ENCODE measurements at regions not wholly inside any gene's neighbourhood (a gene's known extent, or its start where the extent isn't known, plus 50 kb on each side); places are given as distances from the start of the nearest gene placed in this dataset.

DNA sequence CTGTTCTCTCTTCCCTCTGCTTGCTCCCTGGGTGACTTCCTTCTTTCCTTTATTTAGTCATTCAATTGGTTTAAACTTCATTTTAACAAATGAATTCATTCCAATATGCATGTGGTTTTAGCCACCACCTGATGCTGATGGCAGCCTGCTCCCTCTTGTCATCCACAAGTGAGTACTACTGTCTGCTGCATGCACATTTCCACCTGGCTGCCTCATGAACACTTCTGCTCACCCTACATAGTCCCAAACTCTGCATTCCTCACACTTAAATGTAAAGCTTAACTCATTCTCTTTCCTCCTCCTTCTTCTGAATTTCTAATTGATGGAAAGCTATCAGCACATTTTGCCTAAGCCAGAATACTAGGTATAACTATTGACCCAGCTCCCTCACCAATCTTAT is 184.7 kb upstream of the ZNF462 start (continued):
- TF ChIP-seq, protein P1, sequence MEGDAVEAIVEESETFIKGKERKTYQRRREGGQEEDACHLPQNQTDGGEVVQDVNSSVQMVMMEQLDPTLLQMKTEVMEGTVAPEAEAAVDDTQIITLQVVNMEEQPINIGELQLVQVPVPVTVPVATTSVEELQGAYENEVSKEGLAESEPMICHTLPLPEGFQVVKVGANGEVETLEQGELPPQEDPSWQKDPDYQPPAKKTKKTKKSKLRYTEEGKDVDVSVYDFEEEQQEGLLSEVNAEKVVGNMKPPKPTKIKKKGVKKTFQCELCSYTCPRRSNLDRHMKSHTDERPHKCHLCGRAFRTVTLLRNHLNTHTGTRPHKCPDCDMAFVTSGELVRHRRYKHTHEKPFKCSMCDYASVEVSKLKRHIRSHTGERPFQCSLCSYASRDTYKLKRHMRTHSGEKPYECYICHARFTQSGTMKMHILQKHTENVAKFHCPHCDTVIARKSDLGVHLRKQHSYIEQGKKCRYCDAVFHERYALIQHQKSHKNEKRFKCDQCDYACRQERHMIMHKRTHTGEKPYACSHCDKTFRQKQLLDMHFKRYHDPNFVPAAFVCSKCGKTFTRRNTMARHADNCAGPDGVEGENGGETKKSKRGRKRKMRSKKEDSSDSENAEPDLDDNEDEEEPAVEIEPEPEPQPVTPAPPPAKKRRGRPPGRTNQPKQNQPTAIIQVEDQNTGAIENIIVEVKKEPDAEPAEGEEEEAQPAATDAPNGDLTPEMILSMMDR (IDR thresholded peaks at IDR 0.05; ENCODE audit: low read depth, low read length, missing input control) = no peak
- TF ChIP-seq JUND (IDR thresholded peaks at IDR 0.05) = no peak

DNA sequence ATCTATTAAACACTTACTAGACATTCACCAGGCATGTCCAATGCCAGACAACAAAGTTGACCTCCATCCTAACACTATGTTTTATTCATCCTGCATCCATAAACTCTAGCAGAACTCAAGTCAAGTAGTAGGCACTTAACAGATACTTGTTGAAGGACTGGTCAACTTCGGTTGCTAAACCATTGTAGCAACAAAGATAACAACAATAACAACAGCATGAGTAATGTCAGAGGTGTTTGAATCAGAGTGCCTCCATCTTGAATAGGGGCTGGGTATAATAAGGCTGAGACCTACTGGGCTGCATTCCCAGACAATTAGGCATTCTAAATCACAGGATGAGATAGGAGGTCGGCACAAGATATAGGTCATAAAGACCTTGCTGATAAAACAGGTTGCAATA is 180.5 kb upstream of the ZNF462 start:
- DNase-seq (ENCODE audit: low spot score) = no peak
- Histone ChIP-seq H3K27ac (ENCODE audit: low read depth in 1 of 2, low read length in 2 of 2) (no peak overlapping the region), H3K4me1 (ENCODE audit: control insufficient read depth in 4 of 4, insufficient read depth in 4 of 4, low read length in 3 of 4) (no peaks in the 10 kb centered on the region), H3K4me3 (ENCODE audit: low read depth in 1 of 3, low read length in 3 of 3) (no peak overlapping the region), H3K27me3 (ENCODE audit: control insufficient read depth in 4 of 4, insufficient read depth in 4 of 4, low read length in 3 of 4) (no peaks in the 10 kb centered on the region), H3K9ac (ENCODE audit: low read depth in 1 of 2, low read length in 2 of 2) (no peak overlapping the region), H3K9me3 (ENCODE audit: control insufficient read depth in 4 of 4, low read length in 3 of 4) (no peaks in the 10 kb centered on the region), H3K36me3 (ENCODE audit: control insufficient read depth in 4 of 4, insufficient read depth in 3 of 4, low read depth in 1 of 4, low read length in 3 of 4) (no peaks in the 10 kb centered on the region)
- 78% methylated on average over 2 of the region's 2 CpGs for WGBS
- TF ChIP-seq SP1 (IDR thresholded peaks at IDR 0.05) = no peak
- TF ChIP-seq, protein P2, sequence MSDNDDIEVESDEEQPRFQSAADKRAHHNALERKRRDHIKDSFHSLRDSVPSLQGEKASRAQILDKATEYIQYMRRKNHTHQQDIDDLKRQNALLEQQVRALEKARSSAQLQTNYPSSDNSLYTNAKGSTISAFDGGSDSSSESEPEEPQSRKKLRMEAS (IDR thresholded peaks at IDR 0.05) = no peak
- TF ChIP-seq, protein P3, sequence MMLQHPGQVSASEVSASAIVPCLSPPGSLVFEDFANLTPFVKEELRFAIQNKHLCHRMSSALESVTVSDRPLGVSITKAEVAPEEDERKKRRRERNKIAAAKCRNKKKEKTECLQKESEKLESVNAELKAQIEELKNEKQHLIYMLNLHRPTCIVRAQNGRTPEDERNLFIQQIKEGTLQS (IDR thresholded peaks at IDR 0.05) = no peak
- TF ChIP-seq FOXA2 (IDR thresholded peaks at IDR 0.05) = no peak
- TF ChIP-seq EGR1 (IDR thresholded peaks at IDR 0.05; ENCODE audit: low read depth in 2 of 2) = no peak
- no peak for TF ChIP-seq RXRA (IDR thresholded peaks at IDR 0.05)

DNA sequence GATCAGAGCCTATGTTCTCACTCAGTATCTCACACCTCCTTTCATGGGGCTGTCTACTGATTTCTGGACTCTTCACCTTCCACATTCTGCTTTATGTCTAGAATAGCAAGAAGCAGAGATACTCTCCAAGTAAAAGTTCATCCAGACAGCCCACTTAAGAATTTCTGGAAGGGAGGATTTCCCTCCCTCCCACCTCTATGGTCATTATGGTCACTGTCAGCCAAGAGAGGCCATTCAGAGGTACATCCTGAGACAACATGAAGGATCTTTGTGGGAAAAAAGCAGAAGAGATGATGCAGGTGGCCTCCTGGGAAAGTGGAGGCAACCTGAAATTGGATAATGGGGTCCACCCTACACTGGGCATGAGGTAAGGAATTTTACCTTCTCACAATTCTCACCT is 179.5 kb upstream of the ZNF462 start:
- no peaks in the 10 kb centered on the region for H3K36me3 ChIP-seq (ENCODE audit: control insufficient read depth in 4 of 4, insufficient read depth in 3 of 4, low read depth in 1 of 4, low read length in 3 of 4)
- H3K4me1 ChIP-seq (ENCODE audit: control insufficient read depth in 4 of 4, insufficient read depth in 4 of 4, low read length in 3 of 4) = no peaks in the 10 kb centered on the region
- no peak overlapping the region for H3K27ac ChIP-seq (ENCODE audit: low read depth in 1 of 2, low read length in 2 of 2)
- H3K9me3 ChIP-seq (ENCODE audit: control insufficient read depth in 4 of 4, low read length in 3 of 4) = no peaks in the 10 kb centered on the region
- no peak overlapping the region for H3K9ac ChIP-seq (ENCODE audit: low read depth in 1 of 2, low read length in 2 of 2)
- no peak for TF ChIP-seq FOXA1 (IDR thresholded peaks at IDR 0.05)
- no peak for TF ChIP-seq HNF4G (IDR thresholded peaks at IDR 0.05)
- TF ChIP-seq YY1 (IDR thresholded peaks at IDR 0.05) = no peak
- no peak for DNase-seq (ENCODE audit: low spot score)
- H3K27me3 ChIP-seq (ENCODE audit: control insufficient read depth in 4 of 4, insufficient read depth in 4 of 4, low read length in 3 of 4) = no peaks in the 10 kb centered on the region
- no peak overlapping the region for H3K4me3 ChIP-seq (ENCODE audit: low read depth in 1 of 3, low read length in 3 of 3)

DNA sequence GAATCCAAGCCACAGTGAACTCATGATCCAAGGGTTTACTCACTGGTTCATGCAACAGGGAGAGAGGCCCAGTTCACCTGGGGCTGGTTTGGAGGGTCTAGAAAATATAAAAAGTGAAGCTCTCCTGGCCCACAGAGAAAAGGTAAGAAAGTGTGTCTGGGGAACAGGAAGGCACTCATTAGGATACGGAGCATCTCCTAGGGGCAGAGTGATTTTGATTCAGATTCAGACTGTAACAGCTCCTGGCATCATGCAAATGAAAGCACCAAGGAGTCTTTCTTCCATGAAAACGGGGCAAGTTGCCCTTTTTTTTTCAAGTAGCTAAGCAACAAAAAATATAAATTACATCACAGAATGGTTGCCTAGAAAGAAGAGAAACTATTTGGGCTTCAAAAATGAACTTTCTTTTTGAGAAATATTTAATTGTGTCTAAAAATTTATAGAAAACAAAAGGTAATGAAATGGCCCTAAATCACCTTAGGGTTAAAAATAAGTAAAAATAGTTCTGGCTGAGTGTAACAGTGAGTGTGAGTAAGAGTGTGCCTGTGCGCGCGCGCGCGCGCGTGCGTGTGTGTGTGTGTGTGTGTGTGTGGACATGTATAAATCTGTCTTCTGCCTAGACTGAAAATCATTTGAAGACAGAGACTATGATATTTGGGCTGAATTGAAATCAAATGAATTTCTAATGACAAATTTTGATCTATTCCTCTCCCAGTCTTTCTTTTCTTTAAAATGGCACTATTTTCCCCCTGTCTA is 177.8 kb upstream of the ZNF462 start:
- WGBS = 81% methylated on average over 11 of the region's 11 CpGs
- H3K9ac ChIP-seq (ENCODE audit: low read depth in 1 of 2, low read length in 2 of 2) = no peak overlapping the region
- no peak overlapping the region for H3K4me3 ChIP-seq (ENCODE audit: low read depth in 1 of 3, low read length in 3 of 3)
- H3K27ac ChIP-seq (ENCODE audit: low read depth in 1 of 2, low read length in 2 of 2) = no peak overlapping the region
- no peaks in the 10 kb centered on the region for H3K36me3 ChIP-seq (ENCODE audit: control insufficient read depth in 4 of 4, insufficient read depth in 3 of 4, low read depth in 1 of 4, low read length in 3 of 4)
- no peaks in the 10 kb centered on the region for H3K9me3 ChIP-seq (ENCODE audit: control insufficient read depth in 4 of 4, low read length in 3 of 4)
- no peaks in the 10 kb centered on the region for H3K4me1 ChIP-seq (ENCODE audit: control insufficient read depth in 4 of 4, insufficient read depth in 4 of 4, low read length in 3 of 4)
- no peak for DNase-seq (ENCODE audit: low spot score)
- no peaks in the 10 kb centered on the region for H3K27me3 ChIP-seq (ENCODE audit: control insufficient read depth in 4 of 4, insufficient read depth in 4 of 4, low read length in 3 of 4)
- TF ChIP-seq HNF4G (IDR thresholded peaks at IDR 0.05) (no peak), FOXA2 (IDR thresholded peaks at IDR 0.05) (no peak), EGR1 (IDR thresholded peaks at IDR 0.05; ENCODE audit: low read depth in 2 of 2) (no peak), GABPA (IDR thresholded peaks at IDR 0.05 in 1 of 2, conservative IDR thresholded peaks at IDR 0.05 in 1 of 2) (no peak), YY1 (IDR thresholded peaks at IDR 0.05) (no peak), HNF4A (conservative IDR thresholded peaks at IDR 0.05) (no peak), SP1 (IDR thresholded peaks at IDR 0.05) (no peak), RAD21 (IDR thresholded peaks at IDR 0.05) (no peak)
- TF ChIP-seq, protein P3 (IDR thresholded peaks at IDR 0.05) = no peak
- TF ChIP-seq, protein P4, sequence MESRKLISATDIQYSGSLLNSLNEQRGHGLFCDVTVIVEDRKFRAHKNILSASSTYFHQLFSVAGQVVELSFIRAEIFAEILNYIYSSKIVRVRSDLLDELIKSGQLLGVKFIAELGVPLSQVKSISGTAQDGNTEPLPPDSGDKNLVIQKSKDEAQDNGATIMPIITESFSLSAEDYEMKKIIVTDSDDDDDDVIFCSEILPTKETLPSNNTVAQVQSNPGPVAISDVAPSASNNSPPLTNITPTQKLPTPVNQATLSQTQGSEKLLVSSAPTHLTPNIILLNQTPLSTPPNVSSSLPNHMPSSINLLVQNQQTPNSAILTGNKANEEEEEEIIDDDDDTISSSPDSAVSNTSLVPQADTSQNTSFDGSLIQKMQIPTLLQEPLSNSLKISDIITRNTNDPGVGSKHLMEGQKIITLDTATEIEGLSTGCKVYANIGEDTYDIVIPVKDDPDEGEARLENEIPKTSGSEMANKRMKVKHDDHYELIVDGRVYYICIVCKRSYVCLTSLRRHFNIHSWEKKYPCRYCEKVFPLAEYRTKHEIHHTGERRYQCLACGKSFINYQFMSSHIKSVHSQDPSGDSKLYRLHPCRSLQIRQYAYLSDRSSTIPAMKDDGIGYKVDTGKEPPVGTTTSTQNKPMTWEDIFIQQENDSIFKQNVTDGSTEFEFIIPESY (IDR thresholded peaks at IDR 0.05) = no peak
- TF ChIP-seq, protein P2 (IDR thresholded peaks at IDR 0.05) = no peak
- TF ChIP-seq, protein P1 (IDR thresholded peaks at IDR 0.05; ENCODE audit: low read depth, low read length, missing input control) = no peak

Data from liver (tissue), 8 donors.